IMR-90 (cell line): ENCODE measurements at regions not wholly inside any gene's neighbourhood (a gene's known extent, or its start where the extent isn't known, plus 50 kb on each side); places are given as distances from the start of the nearest gene placed in this dataset.

Source experiments
- BHLHE40 ChIP-seq: fragments of 150-350 bp; IDR thresholded peaks from 2 replicates; pipeline ENCODE4 v1.6.1; 2016; ENCODE audit warnings: mild to moderate bottlenecking, low read depth, low read length
- FOS ChIP-seq: fragments of 150-350 bp; IDR thresholded peaks from 2 replicates; pipeline ENCODE4 v1.6.1; 2016; ENCODE audit warnings: low read depth, low read length
- TF ChIP-seq, protein P1 (sequence below): conservative IDR thresholded peaks from 2 replicates; pipeline ENCODE4 v1.5.1; 2012; ENCODE audit warnings: mild to moderate bottlenecking, low read depth, low read length, improper control_type of control experiment

DNA sequence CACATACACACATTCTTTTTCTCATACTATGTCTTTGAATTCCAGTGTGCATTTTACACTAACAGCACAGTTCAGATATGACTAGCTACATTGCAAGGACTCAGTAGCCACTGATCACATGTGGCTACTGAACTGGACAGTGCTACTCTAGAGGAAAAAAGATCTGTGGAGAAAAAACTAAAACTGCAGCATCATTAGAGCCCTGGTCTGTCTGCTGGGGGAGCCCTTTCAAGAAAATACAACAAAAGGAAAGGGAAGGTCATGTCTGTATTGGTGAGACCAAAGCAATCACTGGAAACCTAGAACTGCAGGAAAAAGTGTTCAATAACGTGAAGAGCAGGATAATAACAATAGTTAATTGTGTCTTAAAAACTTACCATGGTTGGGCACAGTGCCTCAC, 132.3 kb upstream of the JARID2 start:
- TF ChIP-seq, protein P1, sequence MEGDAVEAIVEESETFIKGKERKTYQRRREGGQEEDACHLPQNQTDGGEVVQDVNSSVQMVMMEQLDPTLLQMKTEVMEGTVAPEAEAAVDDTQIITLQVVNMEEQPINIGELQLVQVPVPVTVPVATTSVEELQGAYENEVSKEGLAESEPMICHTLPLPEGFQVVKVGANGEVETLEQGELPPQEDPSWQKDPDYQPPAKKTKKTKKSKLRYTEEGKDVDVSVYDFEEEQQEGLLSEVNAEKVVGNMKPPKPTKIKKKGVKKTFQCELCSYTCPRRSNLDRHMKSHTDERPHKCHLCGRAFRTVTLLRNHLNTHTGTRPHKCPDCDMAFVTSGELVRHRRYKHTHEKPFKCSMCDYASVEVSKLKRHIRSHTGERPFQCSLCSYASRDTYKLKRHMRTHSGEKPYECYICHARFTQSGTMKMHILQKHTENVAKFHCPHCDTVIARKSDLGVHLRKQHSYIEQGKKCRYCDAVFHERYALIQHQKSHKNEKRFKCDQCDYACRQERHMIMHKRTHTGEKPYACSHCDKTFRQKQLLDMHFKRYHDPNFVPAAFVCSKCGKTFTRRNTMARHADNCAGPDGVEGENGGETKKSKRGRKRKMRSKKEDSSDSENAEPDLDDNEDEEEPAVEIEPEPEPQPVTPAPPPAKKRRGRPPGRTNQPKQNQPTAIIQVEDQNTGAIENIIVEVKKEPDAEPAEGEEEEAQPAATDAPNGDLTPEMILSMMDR = no peak
- TF ChIP-seq FOS (no peak), BHLHE40 (no peak)
